ENCODE measurements at regions not wholly inside any gene's neighbourhood (a gene's known extent, or its start where the extent isn't known, plus 50 kb on each side); places are given as distances from the start of the nearest gene placed in this dataset.

DNA sequence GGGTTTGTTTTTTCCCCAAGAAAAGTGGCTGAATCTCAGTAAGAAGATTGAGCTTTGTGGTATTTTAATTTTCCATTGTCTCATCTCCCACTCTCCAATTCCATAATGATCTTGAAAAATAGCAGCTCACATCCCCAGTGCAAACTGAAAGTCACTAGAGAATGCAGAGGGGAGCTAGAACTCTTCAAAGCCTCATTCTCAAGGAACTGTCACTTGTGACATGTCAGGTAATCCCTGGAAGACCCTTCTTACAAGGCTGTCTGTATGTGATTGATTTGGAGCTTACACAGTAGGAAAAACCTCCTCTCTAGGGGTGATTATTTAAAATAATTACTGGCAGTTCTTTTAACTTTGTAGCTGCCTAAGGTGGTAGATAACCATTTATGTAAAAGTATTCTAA, 420.4 kb downstream of the CDH26 start:
- Histone ChIP-seq H3K79me2 (ENCODE audit: control insufficient read depth in 1 of 2, insufficient read depth in 2 of 2, low read length in 2 of 2) (no peaks in the 10 kb centered on the region), H2AK5ac (ENCODE audit: low read depth, low read length) (no peak overlapping the region), H3K27ac (ENCODE audit: low read depth, low read length) (no peak overlapping the region), H2BK20ac (ENCODE audit: low read length) (no peak overlapping the region), H3K79me1 (ENCODE audit: low read depth, low read length) (no peaks in the 10 kb centered on the region), H4K5ac (ENCODE audit: insufficient read length, low read depth, low read length) (no peak overlapping the region), H3K4ac (replicated peaks; ENCODE audit: insufficient read length, low read depth, low read length) (no peak overlapping the region), H3K4me2 (ENCODE audit: insufficient read depth in 1 of 2, low read depth in 2 of 2, low read length in 2 of 2) (no peak overlapping the region), H3K23ac (ENCODE audit: insufficient read length) (no peak overlapping the region), H2BK12ac (ENCODE audit: low read depth, low read length) (no peak overlapping the region), H3K14ac (ENCODE audit: insufficient read length) (no peak overlapping the region), H2BK5ac (ENCODE audit: low read depth, low read length) (no peak overlapping the region), H3K9ac (replicated peaks in 1 of 4; ENCODE audit: extremely low read depth in 1 of 4, low read depth in 3 of 4, low read length in 3 of 4) (no peak overlapping the region), H3K4me3 (ENCODE audit: extremely low read depth in 1 of 4, insufficient read depth in 2 of 4, low read depth in 3 of 4, low read length in 4 of 4) (no peak overlapping the region), H3K9me3 (ENCODE audit: insufficient read depth in 2 of 2, low read depth in 1 of 2, low read length in 1 of 2) (no peaks in the 10 kb centered on the region; a peak in 1 of 4 replicates), H4K20me1 (replicated peaks in 1 of 2; ENCODE audit: control insufficient read depth in 1 of 2, insufficient read depth in 2 of 2, low read length in 2 of 2) (no peaks in the 10 kb centered on the region), H3K27me3 (replicated peaks in 1 of 4; ENCODE audit: control insufficient read depth in 3 of 4, extremely low read depth in 1 of 4, insufficient read depth in 3 of 4, low read length in 3 of 4) (no peaks in the 10 kb centered on the region; a peak in 1 of 7 replicates), H2AFZ (ENCODE audit: low read length) (no peak overlapping the region), H3K23me2 (ENCODE audit: low read depth, low read length) (no peaks in the 10 kb centered on the region), H3K36me3 (ENCODE audit: control insufficient read depth in 2 of 4, insufficient read depth in 4 of 4, low read length in 3 of 4) (no peaks in the 10 kb centered on the region), H3K56ac (replicated peaks; ENCODE audit: insufficient read length, low read depth, low read length) (no peak overlapping the region), H4K91ac (replicated peaks; ENCODE audit: insufficient read length, low read length) (no peak overlapping the region), H2BK120ac (replicated peaks; ENCODE audit: low read depth, low read length) (no peak overlapping the region), H2BK15ac (ENCODE audit: low read length) (no peak overlapping the region), H3K18ac (ENCODE audit: extremely low read depth, low read length) (no peak overlapping the region), H3K4me1 (replicated peaks in 1 of 4; ENCODE audit: control insufficient read depth in 3 of 4, insufficient read depth in 4 of 4, low read length in 3 of 4) (no peaks in the 10 kb centered on the region), H4K8ac (ENCODE audit: extremely low read depth, insufficient read depth, low read length) (no peak overlapping the region)
- DNase-seq (ENCODE audit: low read depth in 1 of 2, low spot score in 2 of 2) = no peak
- no peak for TF ChIP-seq JUN (IDR thresholded peaks at IDR 0.05; ENCODE audit: low read depth, low read length)
- no peak for TF ChIP-seq RFX5 (IDR thresholded peaks at IDR 0.05; ENCODE audit: borderline replicate concordance, low read depth, low read length)
- TF ChIP-seq CHD1 (IDR thresholded peaks at IDR 0.05; ENCODE audit: low read depth, low read length) = no peak
- CTCF ChIA-PET (ENCODE audit: partially characterized antibody) = interaction anchor here (0.6 kb wide), 1 partner anchor 416 kb away, joined by 4 read pairs; no protein-coding TSS in a partner anchor
- FAIRE-seq = no peak
- POLR2A ChIA-PET (ENCODE audit: partially characterized antibody) = no interaction called here

Measured in H1 (cell line).